ENCODE measurements at regions not wholly inside any gene's neighbourhood (a gene's known extent, or its start where the extent isn't known, plus 50 kb on each side); places are given as distances from the start of the nearest gene placed in this dataset.
"Not testable (repeated sequence)": the region's sequence is repeated elsewhere in the genome, so short reads cannot be mapped to it uniquely, and the experiment has no call there.

DNA sequence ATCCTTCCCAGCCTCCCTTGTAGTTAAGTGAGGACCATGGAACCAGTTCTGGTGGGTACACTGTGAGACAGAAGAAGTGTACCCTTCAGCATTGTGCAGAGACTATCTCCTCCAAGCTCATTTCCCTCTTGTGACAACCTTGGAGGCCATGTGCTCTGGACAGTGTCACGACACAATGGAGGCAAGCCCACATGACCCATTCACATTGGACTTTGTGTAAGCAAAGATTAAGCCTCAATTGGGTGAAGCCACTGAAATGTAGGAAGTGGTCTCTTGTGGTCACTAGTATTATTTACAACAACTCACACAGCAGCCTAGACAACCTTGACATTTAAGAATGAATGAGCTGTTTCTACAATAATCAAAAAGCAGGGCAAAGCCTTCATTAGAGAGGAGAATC is 124.2 kb downstream of the INHBA start:
- DNase-seq (ENCODE audit: low spot score) = no peak

- DNase-seq (ENCODE audit: low spot score) = no peak
These were observed 126.7 kb downstream of the INHBA start for GRCh38 chr7:41576166-41576565.

- no peak for DNase-seq (ENCODE audit: low spot score)
These were observed 128.5 kb downstream of the INHBA start for GRCh38 chr7:41574377-41574776.

DNA sequence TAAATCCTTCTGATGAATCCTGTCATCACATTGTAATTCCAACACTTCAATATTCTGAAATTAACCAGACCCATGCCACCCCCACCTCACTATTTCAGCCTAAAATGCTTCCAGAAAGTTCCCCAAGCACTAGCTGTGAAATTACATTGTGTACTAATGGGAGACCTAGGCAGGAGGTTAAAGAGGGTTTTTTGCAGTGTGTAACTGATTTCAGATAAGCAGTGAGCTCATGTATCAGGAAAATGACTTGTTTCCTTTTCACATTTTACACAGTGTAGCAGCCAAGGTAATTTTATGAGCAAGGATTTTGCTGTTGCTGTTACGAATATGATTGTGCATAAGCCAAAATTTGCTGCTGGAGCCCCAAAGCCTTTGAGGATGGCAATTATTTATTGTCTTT is 129.0 kb downstream of the INHBA start:
- DNase-seq (ENCODE audit: low spot score) = no peak

DNA sequence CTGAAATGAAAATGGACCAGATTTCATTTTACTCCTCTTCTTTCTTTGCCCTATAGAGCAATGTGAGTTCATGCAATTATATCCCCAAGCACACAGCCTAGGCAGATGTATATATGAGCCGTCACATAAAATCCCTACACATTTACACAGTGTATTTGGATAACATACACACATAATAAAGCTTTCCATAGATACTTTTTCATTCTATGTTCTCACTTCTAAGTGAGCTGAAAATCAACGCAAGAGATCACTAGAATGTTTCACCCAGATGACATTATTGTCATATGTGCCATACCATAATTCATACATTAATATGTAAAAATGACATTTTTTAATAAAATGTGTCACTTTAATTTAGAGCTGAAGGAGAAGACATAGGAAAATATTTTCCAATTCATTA is 129.4 kb downstream of the INHBA start:
- no peak for DNase-seq (ENCODE audit: low spot score)

- no peak for DNase-seq (ENCODE audit: low spot score)
These were observed 129.9 kb downstream of the INHBA start for GRCh38 chr7:41573015-41573414.

DNA sequence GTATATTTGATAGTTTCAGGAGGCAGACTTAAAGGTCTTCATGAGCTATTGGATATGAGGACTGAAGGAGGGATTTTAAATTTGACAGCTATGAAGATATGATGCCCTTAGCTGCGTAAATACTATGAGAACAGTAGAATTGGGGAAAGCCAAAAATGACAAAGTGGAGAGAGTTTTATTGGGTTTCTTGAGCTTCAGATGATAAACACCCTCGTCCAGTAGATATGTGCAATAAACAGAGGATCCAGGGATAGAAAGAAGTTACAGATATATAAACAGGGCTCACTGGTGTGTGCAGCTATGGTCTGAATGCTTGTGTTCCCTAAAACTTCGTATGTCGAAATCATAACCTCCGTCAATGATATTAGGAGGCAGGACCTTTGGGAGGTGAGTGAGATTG is 131.3 kb downstream of the INHBA start:
- no peak for DNase-seq (ENCODE audit: low spot score)

GRCh38 chr7:41570766-41571165 is 132.1 kb downstream of the INHBA start:
- DNase-seq (ENCODE audit: low spot score) = no peak

- DNase-seq (ENCODE audit: low spot score) = no peak
These were observed 134.8 kb downstream of the INHBA start for GRCh38 chr7:41568135-41568534.

GRCh38 chr7:41567731-41568114 is 135.2 kb downstream of the INHBA start:
- no peak for DNase-seq (ENCODE audit: low spot score)

- no peak for DNase-seq (ENCODE audit: low spot score)
These were observed 135.7 kb downstream of the INHBA start for GRCh38 chr7:41567031-41567730.

- DNase-seq (ENCODE audit: low spot score) = no peak
These were observed 136.3 kb downstream of the INHBA start for GRCh38 chr7:41566581-41566980.

- DNase-seq (ENCODE audit: low spot score) = no peak
These were observed 137.2 kb downstream of the INHBA start for GRCh38 chr7:41565655-41566054.

DNA sequence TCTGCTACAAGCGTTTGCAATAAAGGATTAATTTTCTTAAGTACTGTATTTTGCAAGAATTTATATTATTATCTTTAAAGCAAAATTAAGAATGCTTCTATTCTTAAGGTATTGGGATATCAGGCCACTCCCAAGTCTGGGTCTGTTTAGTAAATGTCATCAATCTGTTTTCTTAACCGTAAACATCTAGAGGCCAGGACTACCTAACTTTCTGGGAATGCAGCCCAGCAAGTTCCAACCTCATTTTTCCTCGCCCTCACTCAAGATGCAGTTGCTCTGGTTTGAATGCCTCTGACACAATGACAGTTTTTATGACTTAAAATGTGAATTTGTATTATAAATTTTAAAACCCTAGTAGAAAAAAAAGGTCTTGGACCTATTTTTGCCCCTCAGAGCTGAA is 143.5 kb downstream of the INHBA start:
- DNase-seq (ENCODE audit: low spot score) = no peak

DNA sequence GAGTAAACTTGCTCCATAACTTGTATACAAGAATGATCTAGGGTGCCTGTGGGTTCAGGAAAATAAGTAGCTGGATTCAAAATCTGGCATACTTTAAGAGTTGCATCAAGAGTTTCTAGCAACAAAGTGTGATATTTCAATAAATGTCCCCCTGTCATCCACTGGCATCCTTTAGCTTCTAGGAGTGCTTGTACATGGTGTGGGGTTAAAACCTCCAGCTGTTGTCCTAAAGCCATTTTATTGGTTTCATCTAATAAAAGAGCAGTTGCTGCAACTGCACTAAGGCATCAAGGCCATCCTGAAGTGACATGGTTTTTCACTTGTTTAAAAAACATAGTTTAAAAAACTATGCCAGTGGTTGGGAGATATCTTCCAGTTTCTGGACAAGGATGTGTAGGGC is 148.4 kb downstream of the INHBA start:
- no peak for DNase-seq (ENCODE audit: low spot score)

DNA sequence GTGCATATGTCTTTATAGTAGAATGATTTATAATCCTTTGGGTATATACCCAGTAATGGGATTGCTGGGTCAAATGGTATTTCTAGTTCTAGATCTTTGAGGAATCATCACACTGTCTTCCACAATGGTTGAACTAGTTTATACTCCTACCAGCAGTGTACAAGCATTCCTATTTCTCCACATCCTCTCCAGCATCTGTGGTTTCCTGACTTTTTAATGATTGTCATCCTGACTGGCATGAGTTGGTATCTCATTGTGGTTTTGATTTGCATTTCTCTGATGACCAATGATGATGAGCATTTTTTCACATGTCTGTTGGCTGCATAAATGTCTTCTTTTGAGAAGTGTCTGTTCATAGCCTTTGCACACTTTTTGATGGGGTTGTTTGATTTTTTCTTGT is 152.8 kb downstream of the INHBA start:
- DNase-seq (ENCODE audit: low spot score) = not testable (repeated sequence)

DNA sequence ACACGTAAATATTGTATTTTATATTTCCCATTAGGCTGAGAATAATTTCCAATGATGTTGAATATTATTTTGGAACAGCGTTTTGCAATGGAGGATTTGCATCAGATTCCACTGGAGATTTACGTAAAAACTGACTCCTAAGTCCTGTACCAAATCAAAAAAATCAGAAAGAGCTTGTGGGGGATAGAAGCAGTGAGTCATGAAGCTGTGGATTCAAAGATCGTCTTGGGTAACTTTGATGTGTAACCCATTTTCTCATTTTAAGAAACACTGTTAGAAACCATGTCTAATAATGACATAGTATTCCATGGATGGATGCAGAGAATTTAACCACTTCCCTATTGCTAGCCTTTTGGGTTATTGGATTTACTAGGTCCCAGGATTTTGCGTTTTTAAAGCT is 158.6 kb downstream of the INHBA start:
- no peak for DNase-seq (ENCODE audit: low spot score)

DNA sequence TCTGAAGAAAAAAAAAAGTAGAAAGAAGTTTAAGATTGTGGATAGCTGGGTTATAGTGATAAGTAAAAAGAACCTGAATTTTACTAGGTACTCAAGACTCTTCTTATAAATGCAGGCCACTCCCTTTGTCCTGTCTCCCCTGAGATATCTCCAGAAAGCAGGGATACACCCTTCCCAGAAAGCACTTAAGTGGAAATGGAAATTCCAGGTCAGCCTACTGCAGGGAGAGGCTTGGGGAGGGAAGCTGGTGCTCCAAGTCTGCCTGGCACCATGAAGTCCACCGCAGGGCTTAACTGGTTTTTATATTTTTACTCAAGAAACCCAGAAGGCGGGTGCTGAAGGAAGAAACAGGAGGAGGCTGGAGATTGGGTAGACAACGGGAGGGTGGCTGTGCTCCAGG is 162.3 kb downstream of the INHBA start:
- DNase-seq (ENCODE audit: low spot score) = no peak

- no peak for DNase-seq (ENCODE audit: low spot score)
These were observed 163.8 kb downstream of the INHBA start for GRCh38 chr7:41538810-41539724.

- DNase-seq (ENCODE audit: low spot score) = no peak
These were observed 165.8 kb downstream of the INHBA start for GRCh38 chr7:41536873-41537665.

DNA sequence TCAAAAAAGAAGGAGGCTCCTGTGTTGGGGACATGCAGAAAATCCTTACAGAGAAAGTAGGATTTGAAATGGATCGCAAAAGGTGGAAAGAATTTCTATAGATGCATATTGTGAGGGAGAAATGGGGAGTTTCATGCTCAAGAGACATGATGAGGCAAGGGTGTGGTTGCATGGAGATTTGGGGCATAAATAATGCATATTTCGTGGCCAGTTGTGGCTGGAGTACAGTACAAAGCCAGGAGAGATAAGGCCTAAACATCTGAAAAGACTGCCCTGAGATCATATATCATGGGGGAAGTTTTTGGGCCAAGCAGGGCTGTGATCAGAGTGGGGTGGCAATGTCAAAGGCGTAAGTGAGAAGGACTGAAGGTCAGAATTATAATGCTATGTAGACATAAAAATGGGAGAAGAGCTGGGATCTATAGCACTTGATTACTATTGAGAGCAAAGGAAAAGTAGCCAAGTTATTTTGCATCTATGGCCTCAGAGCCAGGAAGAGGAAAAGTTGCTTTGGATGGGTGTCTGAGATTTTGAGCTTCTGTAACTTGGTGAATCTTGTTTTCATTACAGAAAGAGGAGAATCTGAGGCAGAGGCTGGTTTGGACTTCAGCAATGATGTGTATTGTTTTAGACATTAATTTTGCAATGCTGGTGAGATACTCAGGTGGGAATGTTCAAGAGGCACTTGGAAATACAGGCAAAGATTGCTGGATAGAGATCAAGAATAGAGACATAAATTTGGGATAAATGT is 166.6 kb downstream of the INHBA start:
- no peak for DNase-seq (ENCODE audit: low spot score)

GRCh38 chr7:41529831-41530230 is 173.1 kb downstream of the INHBA start:
- DNase-seq (ENCODE audit: low spot score) = no peak
